ENCODE measurements at regions not wholly inside any gene's neighbourhood (a gene's known extent, or its start where the extent isn't known, plus 50 kb on each side); places are given as distances from the start of the nearest gene placed in this dataset.
"Not testable (repeated sequence)": the region's sequence is repeated elsewhere in the genome, so short reads cannot be mapped to it uniquely, and the experiment has no call there.

DNA sequence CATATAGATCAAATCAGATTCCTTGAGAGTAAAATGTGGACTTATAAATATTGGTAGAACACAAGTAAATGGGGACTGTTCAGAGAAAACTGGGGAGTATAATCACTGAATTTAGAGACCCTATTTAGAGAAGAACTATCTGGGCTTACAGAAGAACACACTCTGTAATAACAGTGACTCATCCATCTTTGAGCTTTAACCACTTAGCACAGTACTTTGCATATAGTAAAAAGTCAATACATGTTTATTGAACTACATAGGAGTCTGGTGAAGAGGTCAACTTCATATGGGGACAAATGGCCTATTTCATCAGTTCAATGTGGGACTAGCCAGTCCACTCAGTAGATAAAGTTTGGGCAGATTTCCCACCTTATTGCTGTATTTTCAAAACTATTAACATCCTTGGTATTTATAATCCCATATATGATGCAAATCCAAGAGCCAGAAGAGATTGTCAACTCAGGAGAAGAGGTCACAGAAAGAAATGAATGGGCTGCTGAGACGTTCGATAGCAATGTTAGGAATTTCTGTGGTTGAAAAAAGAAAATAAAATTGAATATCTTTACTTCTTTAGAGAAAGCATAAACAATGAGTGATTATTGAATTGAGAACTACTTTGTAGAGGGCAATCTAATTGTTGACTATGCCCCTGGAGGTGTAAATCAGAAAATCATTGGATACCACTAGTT is 119.3 kb upstream of the CACNA2D1 start:
- DNase-seq: no peak

DNA sequence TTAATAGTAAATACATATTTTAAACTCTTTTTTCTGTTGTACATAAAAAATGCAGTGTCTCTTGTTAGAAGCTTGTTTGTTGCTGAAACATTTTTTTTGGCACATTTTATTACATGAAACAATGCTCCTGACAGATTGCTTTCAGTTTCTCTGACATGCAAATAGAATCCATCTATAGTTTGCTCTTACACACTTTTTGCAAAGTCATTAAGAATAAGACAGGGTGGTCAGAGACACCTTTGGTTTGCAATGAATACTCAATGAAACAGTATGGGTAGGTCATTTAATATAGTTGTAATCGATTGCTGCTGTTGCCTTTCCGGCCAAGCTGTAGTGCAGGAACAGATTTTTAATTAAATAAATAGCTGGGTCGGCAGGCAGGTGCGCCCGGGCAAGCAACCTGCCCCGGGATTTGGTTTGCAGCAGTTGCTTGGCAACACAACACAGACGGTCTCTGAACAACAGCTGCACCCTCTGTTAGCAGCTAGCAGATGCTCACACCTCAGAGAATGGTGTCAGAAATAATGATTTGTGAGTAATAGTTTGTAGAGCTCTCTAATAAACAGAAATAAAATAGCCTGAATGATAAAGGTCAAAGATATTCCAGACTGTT is 115.7 kb upstream of the CACNA2D1 start:
- no peak for DNase-seq

DNA sequence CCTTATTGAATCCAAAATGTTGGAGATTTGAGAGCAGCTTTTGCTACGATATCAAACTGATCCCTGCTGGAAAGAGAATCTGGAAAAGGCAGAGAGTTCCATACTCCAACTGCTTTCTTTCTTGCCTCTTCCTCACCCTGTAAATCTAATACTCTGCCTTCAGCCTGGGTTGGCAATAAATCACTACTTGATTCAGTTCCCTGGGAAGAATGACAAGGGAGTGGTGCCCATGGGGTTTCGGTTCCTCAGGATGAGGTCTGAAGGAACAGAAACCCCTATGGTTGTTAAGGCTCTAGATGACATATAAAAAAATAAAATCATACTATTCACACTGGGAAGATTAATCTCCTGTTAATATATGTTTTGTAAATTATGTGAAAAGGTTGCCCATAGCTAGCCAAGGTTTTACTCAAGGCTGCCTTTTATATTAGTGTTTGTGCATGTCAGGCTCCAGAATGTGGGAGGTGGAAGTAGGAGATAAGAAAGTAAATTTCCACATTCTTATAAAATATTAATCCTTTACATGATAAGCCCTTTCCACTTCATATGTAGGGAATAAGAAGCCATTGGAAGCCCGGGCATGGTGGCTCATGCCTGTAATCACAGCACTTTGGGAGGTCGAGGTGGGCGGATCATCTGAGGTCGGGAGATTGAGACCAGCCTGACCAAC is 106.2 kb upstream of the CACNA2D1 start:
- DNase-seq: no peak

DNA sequence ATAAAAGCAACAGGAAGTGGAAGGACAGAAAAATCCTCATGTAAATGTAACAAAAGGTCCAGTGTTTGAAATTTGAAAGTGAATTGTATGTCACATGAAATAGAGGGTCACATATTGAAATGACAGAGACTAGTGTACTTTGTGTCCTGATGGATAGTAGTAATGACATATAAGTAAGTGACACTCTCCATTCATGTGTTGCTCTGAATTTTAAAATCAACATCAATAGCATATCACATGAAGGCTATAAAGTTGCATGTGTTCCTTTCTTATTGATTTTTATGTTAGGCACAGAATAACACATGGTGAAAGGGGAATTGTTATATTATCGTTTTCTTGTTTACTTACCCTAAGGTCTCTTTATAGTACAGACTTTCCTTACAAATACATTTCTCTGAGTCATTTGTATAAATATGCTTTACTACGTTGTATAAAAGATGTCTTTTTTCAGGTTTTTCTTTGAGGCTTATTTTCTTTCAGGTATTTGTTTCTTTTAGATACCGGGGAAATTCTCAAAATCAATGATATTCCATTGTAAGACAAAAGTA is 104.6 kb upstream of the CACNA2D1 start:
- no peak for DNase-seq

DNA sequence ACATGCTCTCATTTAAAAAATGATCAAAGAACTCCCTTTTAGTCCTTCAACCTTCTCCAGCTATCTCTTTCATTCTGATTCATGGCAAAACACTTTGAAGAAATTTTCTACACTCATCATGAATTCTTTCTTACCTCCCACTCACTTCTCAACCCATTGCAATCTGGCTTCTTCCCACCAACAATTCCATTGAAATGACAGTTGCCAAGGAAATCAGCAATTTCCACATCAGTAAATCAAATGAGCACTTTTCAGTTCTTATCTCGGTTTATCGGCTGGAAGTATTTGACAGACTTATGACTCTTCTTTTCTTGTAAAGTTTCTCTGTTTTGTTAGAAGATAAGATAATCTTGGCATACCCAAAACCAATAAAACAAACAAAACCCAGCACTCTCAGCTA is 99.1 kb upstream of the CACNA2D1 start:
- no peak for DNase-seq

DNA sequence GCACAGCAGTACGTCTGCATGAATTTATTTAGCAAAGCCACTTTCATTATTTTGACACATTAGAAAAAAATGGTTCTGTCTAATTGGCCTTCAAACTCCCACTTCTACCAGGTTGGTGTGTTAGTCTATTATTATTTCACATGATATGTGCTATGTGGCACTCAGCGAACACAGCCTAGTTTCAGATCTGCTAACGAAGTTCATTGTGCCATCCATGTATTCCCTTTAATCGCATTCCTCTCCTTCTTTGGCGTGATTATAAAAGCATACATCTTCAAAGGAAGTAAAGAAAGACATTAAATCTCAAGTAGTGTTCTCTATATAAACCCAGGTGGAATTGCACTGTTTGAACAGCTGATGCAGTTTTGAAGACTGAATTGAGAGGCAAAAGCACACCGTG is 96.4 kb upstream of the CACNA2D1 start:
- no peak for DNase-seq

DNA sequence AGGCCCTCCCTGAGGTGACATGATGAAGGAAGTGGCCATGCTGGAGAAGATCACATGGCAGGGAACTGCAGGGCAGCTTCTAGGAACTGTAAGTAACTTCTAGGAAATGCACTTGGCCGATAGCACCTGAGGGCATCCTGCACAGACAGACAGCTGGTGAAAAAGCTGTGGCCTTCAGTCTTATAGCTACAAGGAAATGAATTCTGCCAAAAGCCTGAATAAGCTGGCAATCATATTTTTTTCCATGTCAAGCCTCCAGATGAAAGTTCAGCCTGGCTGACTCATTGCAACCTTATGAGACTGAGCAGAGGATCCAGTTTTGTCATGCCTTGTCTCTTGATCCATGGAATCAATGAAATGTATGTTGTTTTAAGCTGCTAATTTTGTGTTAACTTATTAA is 91.1 kb upstream of the CACNA2D1 start:
- DNase-seq: no peak

DNA sequence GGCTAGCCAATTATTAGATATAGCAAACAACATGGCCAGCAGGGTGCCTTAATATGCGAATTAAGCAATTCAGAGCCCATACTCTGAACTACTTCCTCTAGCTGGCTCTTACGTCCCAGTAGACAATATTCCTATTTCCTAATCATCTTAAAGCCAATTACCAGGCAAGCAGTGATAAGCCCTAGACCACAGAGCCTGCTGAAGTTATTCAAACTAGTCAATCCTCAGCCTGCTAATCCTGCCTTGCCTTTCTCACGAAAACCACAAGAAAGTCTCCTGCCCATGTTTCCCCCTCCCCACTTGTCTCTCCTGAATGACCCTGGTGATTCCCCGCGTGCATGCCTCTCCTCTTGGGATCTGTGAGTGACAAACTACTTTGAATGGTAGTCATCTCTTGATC is 86.8 kb upstream of the CACNA2D1 start:
- no peak for DNase-seq

DNA sequence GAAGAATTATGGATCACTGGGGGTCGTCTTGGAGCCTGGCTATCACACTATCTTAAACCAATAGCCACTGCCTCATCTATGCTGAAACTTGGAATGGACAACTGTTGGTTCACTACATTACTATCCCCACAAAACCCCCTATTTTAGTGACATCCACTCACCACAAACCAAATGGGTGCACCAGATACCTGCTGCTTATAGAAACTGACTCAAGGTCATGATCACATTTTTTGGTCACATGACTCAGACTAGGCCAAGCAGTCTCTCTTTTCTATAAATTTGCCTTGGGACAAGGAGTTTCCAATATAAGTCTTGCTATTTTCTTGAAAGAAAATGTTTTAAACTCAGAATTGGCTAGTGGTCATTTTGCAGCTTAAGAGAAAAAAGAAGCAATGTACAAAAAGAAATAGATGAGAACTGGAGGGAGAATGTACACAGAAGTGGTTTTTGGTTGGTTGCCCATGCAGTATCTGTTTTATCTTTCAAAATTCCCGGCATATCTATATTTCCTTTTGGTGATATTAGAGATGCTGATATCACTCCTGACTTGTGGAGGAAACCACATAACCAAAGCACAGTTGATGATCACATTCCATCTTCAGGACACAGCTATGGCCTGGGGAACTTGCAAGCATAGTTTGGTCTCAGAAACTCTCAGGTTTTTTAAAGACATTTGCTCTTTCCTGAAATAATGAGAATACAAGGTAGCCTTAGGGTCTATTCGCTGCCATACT is 85.2 kb upstream of the CACNA2D1 start:
- DNase-seq: no peak

DNA sequence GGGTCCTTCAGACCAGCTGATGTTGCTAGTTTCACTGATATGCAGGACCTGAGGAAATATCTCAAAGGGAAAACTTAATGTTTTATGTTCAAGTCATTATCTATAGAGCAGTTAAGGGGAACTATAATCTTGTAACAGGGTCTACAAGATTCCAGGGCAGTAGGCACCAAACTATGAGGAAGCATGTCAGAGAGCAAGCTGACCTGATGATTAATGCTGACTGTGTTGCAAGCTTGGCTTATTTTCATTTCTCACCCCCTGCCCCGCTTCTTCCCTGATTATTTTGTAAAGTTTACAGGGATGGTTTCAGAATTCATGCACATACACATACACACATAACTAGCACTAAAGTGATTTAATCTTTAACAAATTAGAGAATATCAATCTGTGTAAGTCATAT is 84.3 kb upstream of the CACNA2D1 start:
- no peak for DNase-seq

DNA sequence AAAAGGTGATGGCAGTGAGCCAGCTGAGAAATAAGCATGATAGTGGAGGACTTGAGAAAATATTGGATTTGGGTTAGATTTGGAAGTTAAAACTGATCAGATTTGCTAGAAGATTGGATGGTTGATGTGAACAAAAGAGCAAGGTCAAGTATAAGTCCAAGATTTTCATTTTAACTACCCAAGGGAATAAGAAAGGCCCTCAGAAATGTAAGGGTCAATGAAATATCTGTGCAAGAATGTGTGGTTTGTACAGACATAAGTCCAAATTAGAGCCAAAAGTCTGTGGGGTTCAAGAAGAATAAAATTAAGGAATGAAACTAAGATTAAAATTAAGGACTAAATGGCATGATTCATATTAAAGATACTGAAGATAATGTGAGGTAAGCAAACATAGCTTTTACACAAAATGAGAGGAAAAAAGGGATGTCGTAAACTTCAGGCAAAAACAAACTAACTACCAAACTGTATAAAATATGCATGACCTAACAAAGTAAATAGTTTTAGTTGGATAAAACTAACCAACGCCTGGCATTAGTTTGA is 78.4 kb upstream of the CACNA2D1 start:
- DNase-seq: no peak

DNA sequence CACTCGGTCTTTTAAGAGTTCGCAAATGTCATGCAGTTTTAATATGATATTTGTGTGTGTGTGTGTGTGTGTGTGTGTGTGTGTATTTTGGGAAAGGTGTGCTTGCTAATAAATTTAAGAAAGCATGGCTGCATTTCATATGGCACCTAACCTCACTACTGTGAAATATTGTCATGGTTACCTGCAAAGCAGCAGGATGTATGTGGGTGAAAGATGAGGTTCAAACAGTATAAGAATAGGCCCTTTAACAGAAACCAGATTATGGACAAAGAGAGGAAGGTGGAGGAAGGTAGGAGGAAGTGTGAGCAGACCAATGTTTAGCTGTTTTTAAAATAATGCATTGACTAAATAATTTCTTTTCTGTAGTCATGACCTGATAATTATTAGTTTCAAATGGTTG is 73.5 kb upstream of the CACNA2D1 start:
- no peak for DNase-seq

DNA sequence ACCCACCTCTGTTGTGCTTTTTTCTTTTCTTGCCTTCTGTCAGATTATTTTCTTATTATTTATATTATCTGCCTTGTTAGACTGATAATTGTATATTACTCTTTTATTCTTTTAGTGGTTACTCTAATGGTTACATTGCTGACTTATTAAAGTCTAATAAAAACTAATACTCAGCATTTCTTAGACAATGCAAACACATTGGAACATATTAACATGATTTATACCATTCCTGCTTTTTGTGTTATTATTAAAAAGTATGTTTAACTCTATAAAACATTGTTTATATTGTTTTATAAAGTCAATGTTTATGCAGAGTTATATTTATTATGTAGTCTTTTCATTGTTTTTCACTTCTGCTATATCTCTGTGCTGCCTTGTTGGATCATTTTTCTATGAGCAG is 68.0 kb upstream of the CACNA2D1 start:
- no peak for DNase-seq

DNA sequence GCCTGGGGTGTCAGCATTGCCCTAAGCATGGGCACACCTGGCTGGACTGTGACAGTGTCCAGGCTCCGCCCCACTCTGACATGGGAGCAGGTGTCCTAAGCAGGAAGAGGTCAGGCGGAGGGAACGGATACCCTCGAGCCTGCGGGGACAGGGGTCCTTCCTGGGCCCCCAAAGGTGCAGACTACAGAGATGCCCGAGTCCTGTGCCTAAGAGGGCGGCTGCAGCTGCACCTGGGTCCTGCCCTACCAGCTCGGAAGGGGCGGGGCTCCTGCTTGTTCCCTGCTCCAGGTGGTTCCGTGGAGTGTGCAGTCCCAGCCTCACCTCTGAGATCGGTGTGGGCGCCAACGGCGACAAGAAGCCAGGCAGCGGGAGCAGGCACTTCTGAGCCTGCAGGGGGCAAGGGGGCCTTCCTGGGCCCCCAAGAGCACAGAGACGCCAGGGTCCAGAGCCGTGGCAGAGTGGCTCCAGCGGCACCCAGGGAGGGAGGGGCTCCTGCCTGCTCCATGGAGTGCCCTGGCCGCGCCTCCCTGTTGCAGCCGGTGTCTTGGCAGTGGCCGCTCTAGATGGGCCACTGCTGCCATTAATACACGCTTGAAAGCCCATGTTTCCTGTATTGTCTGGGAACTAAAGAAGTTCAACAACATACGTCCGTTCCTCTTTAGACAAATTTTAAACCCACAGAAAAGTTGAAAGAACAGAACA is 64.5 kb upstream of the CACNA2D1 start:
- DNase-seq: no peak

DNA sequence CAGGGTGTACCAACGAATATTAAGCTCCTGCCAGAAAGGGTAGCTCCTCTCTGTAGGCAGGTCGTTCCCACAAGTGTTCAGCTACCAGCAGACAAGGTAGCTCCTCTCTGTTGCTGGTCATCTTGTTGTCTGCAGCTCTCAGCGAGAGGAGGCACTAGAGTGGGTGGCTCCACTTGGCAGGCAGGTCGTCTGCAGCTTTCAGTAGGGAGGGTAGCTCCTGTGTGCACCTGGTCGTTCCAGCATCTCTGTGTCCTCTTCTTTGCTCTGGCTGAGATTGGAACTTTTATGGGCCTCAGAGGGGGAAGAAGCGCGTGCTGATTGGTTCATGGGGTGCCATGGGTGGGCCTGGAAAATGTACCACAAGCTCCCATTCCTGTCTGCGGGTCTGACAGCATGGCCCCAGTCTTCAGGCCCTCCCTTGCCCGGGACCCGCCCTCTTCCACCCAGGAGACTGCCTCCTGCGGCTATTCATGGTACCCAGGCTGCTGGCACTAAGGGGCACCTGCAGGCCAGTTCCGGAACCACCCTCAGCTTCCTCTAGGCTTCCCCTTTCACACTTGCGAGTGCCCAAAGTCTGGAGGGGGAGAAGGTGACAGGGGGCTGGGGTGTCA is 63.9 kb upstream of the CACNA2D1 start:
- DNase-seq: no peak

DNA sequence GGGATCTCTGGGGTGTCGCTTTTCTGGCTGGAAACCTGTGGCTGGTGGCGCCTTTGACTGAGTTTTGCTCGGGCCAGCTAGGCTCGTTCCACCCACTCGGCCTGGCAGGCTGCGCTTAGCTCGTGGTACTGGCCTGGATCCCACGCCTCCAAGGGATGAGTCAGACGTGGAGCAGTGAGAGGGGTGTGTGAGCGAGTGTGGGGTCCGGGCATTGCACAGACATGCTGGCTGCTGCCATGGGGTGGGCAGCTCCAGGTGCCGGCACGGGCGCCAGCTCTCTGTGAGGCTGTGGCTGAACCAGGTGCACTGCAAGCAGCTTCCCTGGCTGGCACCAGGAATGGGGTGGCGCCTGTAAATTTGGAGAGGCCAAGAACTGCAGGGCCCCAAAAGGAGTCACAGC is 63.1 kb upstream of the CACNA2D1 start:
- DNase-seq: no peak

DNA sequence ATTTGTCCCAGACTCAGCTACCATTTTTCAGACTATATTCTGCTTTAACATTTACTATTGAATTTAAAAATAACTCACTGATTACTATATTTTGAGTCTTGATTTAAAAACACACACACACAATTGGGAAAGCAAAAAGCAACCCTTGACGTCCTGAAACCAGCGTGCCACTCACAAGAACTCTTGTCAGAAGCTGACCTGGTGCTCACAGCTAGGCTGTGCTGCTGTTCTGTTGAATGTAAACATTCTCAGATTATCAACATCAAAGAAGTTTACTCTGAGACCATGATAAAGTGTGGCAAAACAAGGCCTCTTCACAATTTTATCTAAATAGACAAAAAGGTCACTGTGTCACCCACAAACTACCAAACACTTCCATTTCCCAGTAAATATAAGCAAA is 62.6 kb upstream of the CACNA2D1 start:
- DNase-seq: no peak

DNA sequence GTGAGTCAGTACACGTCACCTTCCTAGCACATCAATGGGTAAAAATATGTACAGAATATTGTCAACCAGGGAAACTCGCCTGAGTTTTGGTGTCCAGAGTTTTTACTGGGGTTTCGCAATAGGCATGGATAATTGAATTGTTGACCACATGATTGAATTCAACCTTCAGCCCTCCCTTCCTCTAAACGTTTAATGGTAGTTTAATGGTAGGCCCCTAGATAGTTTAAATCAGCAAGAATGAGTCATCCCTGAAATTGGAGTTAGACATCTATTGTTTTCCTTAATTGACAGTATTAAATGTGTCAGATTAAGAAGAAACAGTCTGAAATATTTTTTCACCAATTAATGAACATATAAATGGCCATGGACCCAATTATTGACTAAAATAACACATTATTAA is 57.8 kb upstream of the CACNA2D1 start:
- no peak for DNase-seq

DNA sequence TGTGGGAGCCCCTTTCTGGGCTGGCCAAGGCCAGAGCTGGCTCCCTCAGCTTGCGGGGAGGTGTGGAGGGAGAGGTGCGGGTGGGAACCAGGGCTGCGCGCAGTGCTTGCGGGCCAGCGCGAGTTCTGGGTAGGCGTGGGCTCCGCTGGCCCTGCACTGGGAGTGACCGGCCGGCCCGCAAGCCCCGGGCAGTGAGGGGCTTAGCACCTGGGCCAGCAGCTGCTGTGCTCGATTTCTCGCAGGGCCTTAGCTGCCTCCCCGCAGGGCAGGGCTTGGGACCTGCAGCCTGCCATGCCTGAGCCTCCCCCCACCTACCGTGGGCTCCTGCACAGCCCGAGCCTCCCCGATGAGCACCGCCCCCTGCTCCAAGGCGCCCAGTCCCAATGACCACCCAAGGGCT is 56.0 kb upstream of the CACNA2D1 start:
- not testable (repeated sequence) for DNase-seq

DNA sequence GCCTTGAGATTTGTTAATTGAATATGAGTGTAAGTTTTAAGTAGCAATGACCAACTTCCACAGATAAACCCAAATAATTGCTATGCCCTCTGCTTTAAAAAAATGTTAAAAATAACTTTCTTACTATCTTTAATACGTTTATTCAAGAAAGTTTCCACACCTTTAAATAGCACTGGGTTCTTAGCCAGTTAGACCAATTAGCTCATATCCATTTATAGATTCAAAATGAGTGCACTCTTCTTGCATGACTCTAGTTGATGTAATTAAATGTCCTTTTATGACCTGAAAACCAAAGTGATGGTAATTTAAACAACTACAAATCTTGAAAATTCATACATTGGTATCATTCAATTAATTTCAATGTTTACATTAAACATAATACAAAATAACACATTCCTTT is 50.8 kb upstream of the CACNA2D1 start:
- DNase-seq: no peak

All from T-helper 9 cell (primary cell).